KMS-11 (cell line): ENCODE measurements at regions not wholly inside any gene's neighbourhood (a gene's known extent, or its start where the extent isn't known, plus 50 kb on each side); places are given as distances from the start of the nearest gene placed in this dataset.

Source experiments
- H2AFZ ChIP-seq: fragments of 200-600 bp; sonication (generic); 2 replicates; pipeline ENCODE4 v1.6.1; 2016; ENCODE audit warnings: antibody characterized with exemption, mixed run types, low read depth
- H3K27ac ChIP-seq: fragments of 200-600 bp; sonication (generic); 2 replicates; pipeline ENCODE4 v1.6.1; 2016; ENCODE audit warnings: mild to moderate bottlenecking, mixed run types
- H3K27me3 ChIP-seq: fragments of 200-600 bp; sonication (generic); 2 replicates; pipeline ENCODE4 v1.6.1; 2017; ENCODE audit warnings: mild to moderate bottlenecking, low read depth, mixed run types, moderate library complexity; ENCODE audit not compliant: insufficient read depth
- H3K36me3 ChIP-seq: fragments of 200-600 bp; sonication (generic); 2 replicates; pipeline ENCODE4 v1.6.1; 2017; ENCODE audit warnings: mild to moderate bottlenecking, mixed run types; ENCODE audit not compliant: insufficient read depth
- H3K4me1 ChIP-seq: fragments of 200-600 bp; sonication (generic); 2 replicates; pipeline ENCODE4 v1.6.1; 2016; ENCODE audit warnings: mild to moderate bottlenecking, low read depth, mixed run types; ENCODE audit not compliant: poor library complexity, severe bottlenecking
- H3K4me2 ChIP-seq: fragments of 200-600 bp; sonication (generic); 2 replicates; pipeline ENCODE4 v1.7.0; 2016; ENCODE audit warnings: mild to moderate bottlenecking, mixed run types
- H3K4me3 ChIP-seq: fragments of 200-600 bp; sonication (generic); IDR thresholded peaks from 2 replicates; pipeline ENCODE4 v1.6.1; 2017; ENCODE audit warnings: low read depth, low read length, mixed read lengths; ENCODE audit not compliant: insufficient read depth
- H3K79me2 ChIP-seq: fragments of 200-600 bp; sonication (generic); 2 replicates; pipeline ENCODE4 v1.6.1; 2016; ENCODE audit warnings: low read depth, mixed run types; ENCODE audit not compliant: insufficient read depth
- H3K9ac ChIP-seq: fragments of 200-600 bp; sonication (generic); 2 replicates; pipeline ENCODE4 v1.6.1; 2016; ENCODE audit warnings: mild to moderate bottlenecking, mixed run types
- H4K20me1 ChIP-seq: fragments of 200-600 bp; sonication (generic); 2 replicates; pipeline ENCODE4 v1.6.1; 2016; ENCODE audit warnings: mild to moderate bottlenecking, mixed run types; ENCODE audit not compliant: insufficient read depth
- TF ChIP-seq, protein P1 (sequence below): fragments of 200-600 bp; sonication (generic); conservative IDR thresholded peaks from 2 replicates; pipeline ENCODE4 v1.6.1; 2017; ENCODE audit warnings: low read depth, mild to moderate bottlenecking, antibody characterized with exemption, low read length, moderate library complexity, mixed read lengths

GRCh38 chr1:194919146-194919545 is 1689.1 kb downstream of the KCNT2 start:
- no peak overlapping the region for H3K4me2 ChIP-seq
- H4K20me1 ChIP-seq: no peaks in the 10 kb centered on the region
- TF ChIP-seq, protein P1, sequence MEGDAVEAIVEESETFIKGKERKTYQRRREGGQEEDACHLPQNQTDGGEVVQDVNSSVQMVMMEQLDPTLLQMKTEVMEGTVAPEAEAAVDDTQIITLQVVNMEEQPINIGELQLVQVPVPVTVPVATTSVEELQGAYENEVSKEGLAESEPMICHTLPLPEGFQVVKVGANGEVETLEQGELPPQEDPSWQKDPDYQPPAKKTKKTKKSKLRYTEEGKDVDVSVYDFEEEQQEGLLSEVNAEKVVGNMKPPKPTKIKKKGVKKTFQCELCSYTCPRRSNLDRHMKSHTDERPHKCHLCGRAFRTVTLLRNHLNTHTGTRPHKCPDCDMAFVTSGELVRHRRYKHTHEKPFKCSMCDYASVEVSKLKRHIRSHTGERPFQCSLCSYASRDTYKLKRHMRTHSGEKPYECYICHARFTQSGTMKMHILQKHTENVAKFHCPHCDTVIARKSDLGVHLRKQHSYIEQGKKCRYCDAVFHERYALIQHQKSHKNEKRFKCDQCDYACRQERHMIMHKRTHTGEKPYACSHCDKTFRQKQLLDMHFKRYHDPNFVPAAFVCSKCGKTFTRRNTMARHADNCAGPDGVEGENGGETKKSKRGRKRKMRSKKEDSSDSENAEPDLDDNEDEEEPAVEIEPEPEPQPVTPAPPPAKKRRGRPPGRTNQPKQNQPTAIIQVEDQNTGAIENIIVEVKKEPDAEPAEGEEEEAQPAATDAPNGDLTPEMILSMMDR: no peak
- H3K27me3 ChIP-seq: no peaks in the 10 kb centered on the region
- H3K36me3 ChIP-seq: no peaks in the 10 kb centered on the region
- H3K4me3 ChIP-seq: no peak overlapping the region
- no peak overlapping the region for H3K27ac ChIP-seq
- H3K79me2 ChIP-seq: no peaks in the 10 kb centered on the region
- H2AFZ ChIP-seq: no peak overlapping the region
- H3K4me1 ChIP-seq: no peaks in the 10 kb centered on the region
- no peak overlapping the region for H3K9ac ChIP-seq

GRCh38 chr1:194917769-194918168 is 1690.5 kb downstream of the KCNT2 start:
- H3K4me3 ChIP-seq: no peak overlapping the region
- no peak overlapping the region for H3K9ac ChIP-seq
- no peak overlapping the region for H2AFZ ChIP-seq
- TF ChIP-seq, protein P1: no peak
- H4K20me1 ChIP-seq: no peaks in the 10 kb centered on the region
- no peak overlapping the region for H3K27ac ChIP-seq
- no peaks in the 10 kb centered on the region for H3K27me3 ChIP-seq
- H3K36me3 ChIP-seq: no peaks in the 10 kb centered on the region
- H3K79me2 ChIP-seq: no peaks in the 10 kb centered on the region
- H3K4me1 ChIP-seq: no peaks in the 10 kb centered on the region
- H3K4me2 ChIP-seq: no peak overlapping the region

DNA sequence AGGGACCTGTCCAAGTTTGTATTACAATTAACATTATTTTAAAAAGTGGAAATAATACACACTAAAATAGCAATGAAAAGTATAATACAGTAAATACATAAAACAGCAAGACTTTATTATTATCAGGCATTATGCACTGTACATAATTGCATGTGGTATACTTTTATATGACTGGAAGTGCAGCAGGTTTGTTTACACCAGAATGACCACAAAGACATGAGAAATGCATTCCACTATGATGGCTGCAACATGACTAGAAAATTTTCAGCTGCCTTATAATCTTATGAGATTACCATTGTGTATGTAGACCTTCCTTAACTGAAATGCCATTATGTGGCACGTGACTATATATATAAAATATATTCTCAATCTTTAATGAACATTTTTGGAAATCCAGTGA is 1699.6 kb downstream of the KCNT2 start:
- Histone ChIP-seq H3K9ac (no peak overlapping the region), H3K36me3 (no peaks in the 10 kb centered on the region), H3K79me2 (no peaks in the 10 kb centered on the region), H2AFZ (no peak overlapping the region), H3K4me2 (no peak overlapping the region), H4K20me1 (no peaks in the 10 kb centered on the region), H3K27me3 (no peaks in the 10 kb centered on the region), H3K4me3 (no peak overlapping the region), H3K27ac (no peak overlapping the region), H3K4me1 (no peaks in the 10 kb centered on the region)
- TF ChIP-seq, protein P1: no peak

DNA sequence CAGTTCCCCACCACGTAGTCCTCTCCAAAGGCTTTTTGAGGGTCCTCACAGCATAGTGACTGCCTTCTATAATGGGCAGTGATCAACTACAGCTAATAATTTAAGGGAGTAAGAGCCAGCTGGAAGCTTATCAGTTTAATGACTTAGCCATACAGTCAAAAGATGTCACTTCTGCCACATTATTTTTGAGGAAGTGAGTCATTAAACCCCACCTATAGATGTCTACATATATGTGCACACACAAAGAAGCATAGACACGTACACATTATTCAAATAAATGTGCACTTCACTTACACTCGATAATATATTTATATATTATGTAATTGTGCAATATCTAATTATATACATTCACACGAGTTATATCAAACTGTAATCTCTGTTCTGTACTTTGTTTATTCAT is 1704.7 kb downstream of the KCNT2 start:
- H3K4me1 ChIP-seq: no peaks in the 10 kb centered on the region
- H3K36me3 ChIP-seq: no peaks in the 10 kb centered on the region
- no peaks in the 10 kb centered on the region for H3K79me2 ChIP-seq
- no peak overlapping the region for H3K4me2 ChIP-seq
- no peak overlapping the region for H3K27ac ChIP-seq
- H3K9ac ChIP-seq: no peak overlapping the region
- H4K20me1 ChIP-seq: no peaks in the 10 kb centered on the region
- no peak overlapping the region for H2AFZ ChIP-seq
- TF ChIP-seq, protein P1: no peak
- no peak overlapping the region for H3K4me3 ChIP-seq
- no peaks in the 10 kb centered on the region for H3K27me3 ChIP-seq
